ENCODE measurements at regions not wholly inside any gene's neighbourhood (a gene's known extent, or its start where the extent isn't known, plus 50 kb on each side); places are given as distances from the start of the nearest gene placed in this dataset.

DNA sequence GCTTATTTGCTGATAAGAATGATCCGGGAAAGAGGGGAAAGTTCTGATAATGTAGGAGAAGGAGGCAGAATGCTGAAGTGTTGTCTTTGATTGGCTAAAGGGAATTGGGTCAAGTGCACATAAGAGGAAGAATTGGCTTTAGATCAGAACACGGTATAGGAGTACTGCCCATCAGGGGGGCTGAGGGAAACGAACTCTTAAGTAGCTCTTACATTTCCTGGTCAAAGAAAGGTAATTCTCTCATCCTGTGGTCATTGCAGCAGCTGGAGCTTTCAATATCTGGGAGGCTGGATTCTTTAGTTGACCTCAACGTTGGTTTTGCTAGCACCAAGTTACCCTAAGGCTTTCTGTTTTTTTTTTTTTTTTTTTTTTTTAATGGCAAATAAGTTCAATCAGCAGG is 178.7 kb upstream of the NR3C1 start:
- TF ChIP-seq, protein P1, sequence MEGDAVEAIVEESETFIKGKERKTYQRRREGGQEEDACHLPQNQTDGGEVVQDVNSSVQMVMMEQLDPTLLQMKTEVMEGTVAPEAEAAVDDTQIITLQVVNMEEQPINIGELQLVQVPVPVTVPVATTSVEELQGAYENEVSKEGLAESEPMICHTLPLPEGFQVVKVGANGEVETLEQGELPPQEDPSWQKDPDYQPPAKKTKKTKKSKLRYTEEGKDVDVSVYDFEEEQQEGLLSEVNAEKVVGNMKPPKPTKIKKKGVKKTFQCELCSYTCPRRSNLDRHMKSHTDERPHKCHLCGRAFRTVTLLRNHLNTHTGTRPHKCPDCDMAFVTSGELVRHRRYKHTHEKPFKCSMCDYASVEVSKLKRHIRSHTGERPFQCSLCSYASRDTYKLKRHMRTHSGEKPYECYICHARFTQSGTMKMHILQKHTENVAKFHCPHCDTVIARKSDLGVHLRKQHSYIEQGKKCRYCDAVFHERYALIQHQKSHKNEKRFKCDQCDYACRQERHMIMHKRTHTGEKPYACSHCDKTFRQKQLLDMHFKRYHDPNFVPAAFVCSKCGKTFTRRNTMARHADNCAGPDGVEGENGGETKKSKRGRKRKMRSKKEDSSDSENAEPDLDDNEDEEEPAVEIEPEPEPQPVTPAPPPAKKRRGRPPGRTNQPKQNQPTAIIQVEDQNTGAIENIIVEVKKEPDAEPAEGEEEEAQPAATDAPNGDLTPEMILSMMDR (IDR thresholded peaks at IDR 0.05): no peak
- TF ChIP-seq EP300 (IDR thresholded peaks at IDR 0.05) (no peak), POLR2A (IDR thresholded peaks at IDR 0.05) (no peak), POLR2AphosphoS5 (IDR thresholded peaks at IDR 0.05) (no peak)
